PC-9 (cell line): ENCODE measurements at regions not wholly inside any gene's neighbourhood (a gene's known extent, or its start where the extent isn't known, plus 50 kb on each side); places are given as distances from the start of the nearest gene placed in this dataset.

Experiments used
- BruUV-seq: library from RNA; stranded (reverse); fragments of 400-500 nt; replicated peaks from 2 replicates; lab custom pipeline; 2021; lab: Mats Ljungman, UMichigan
- CTCF ChIA-PET: fragments of 300-600 bp; sonication (Branson Sonifier 250); formaldehyde crosslinking; loops from one replicate; lab custom pipeline; 2022; ENCODE audit warnings: antibody characterized with exemption; lab: Charles Lee
- POLR2A ChIA-PET: fragments of 300-600 bp; sonication (Branson Sonifier 250); formaldehyde crosslinking; loops from one replicate; lab custom pipeline; 2022; ENCODE audit warnings: antibody characterized with exemption; ENCODE audit not compliant: unreplicated experiment; lab: Charles Lee
- DNase-seq, 2 experiments: peaks; one replicate each; pipeline versions ENCODE4 v3.0.0 to v3.0.0-alpha.2; 2015 to 2022; ENCODE audit warnings: mixed read lengths in 1 of 2
- H2AFZ ChIP-seq: fragments of 200-600 bp; sonication (generic); 2 replicates; pipeline ENCODE4 v1.8.1; 2017; ENCODE audit warnings: antibody characterized with exemption
- H3F3A ChIP-seq: fragments of 200-600 bp; sonication (generic); 2 replicates; pipeline ENCODE4 v1.8.1; 2017; ENCODE audit warnings: antibody characterized with exemption, mild to moderate bottlenecking, low read depth; ENCODE audit not compliant: insufficient read depth
- H3K27ac ChIP-seq: fragments of 200-600 bp; sonication (generic); 2 replicates; pipeline ENCODE4 v1.6.1; 2016; ENCODE audit warnings: mixed run types
- H3K27me3 ChIP-seq: fragments of 200-600 bp; sonication (generic); 2 replicates; pipeline ENCODE4 v1.6.1; 2016; ENCODE audit warnings: low read depth, mixed run types; ENCODE audit not compliant: insufficient read depth
- H3K36me3 ChIP-seq: fragments of 200-600 bp; sonication (generic); 2 replicates; pipeline ENCODE4 v1.6.1; 2016; ENCODE audit warnings: low read depth, mixed run types
- H3K4me1 ChIP-seq: fragments of 200-600 bp; sonication (generic); replicated peaks from 2 replicates; pipeline ENCODE4 v1.6.1; 2016; ENCODE audit warnings: mixed run types; ENCODE audit not compliant: insufficient read depth
- H3K4me2 ChIP-seq: fragments of 200-600 bp; sonication (generic); 2 replicates; pipeline ENCODE4 v1.6.1; 2017; ENCODE audit warnings: mixed run types
- H3K4me3 ChIP-seq: fragments of 200-600 bp; sonication (generic); 2 replicates; pipeline ENCODE4 v1.6.1; 2016; ENCODE audit warnings: mixed run types
- H3K79me2 ChIP-seq: fragments of 200-600 bp; sonication (generic); 2 replicates; pipeline ENCODE4 v1.6.1; 2017; ENCODE audit warnings: low read depth, mixed run types
- H3K9me2 ChIP-seq: fragments of 200-600 bp; sonication (generic); 2 replicates; pipeline ENCODE4 v1.8.1; 2017; ENCODE audit warnings: mild to moderate bottlenecking; ENCODE audit not compliant: insufficient read depth
- H3K9me3 ChIP-seq: fragments of 200-600 bp; sonication (generic); 2 replicates; pipeline ENCODE4 v1.8.1; 2016; ENCODE audit warnings: low read depth; ENCODE audit not compliant: insufficient read depth
- H4K20me1 ChIP-seq: fragments of 200-600 bp; sonication (generic); 2 replicates; pipeline ENCODE4 v1.8.1; 2017; ENCODE audit not compliant: insufficient read depth
- CTCF ChIP-seq: fragments of 200-600 bp; sonication (generic); conservative IDR thresholded peaks from 2 replicates; pipeline ENCODE4 v1.6.1; 2017; ENCODE audit warnings: mixed run types, antibody characterized with exemption, mild to moderate bottlenecking, moderate library complexity
- EZH2 ChIP-seq: fragments of 200-600 bp; sonication (generic); IDR thresholded peaks from 2 replicates; pipeline ENCODE4 v1.8.0; 2017; ENCODE audit warnings: antibody characterized with exemption, low read depth
- intact Hi-C: fragments of 100-400 bp; cut with micrococcal nuclease; formaldehyde crosslinking; loops from one replicate; pipeline ENCODE4 v1.10.0; 2022; ENCODE audit not compliant: unreplicated experiment

- Histone ChIP-seq H3K9me3 (no peaks in the 10 kb centered on the region), H4K20me1 (no peaks in the 10 kb centered on the region), H3K27me3 (peaks cover 34% of the 10 kb centered on the region), H3K36me3 (no peaks in the 10 kb centered on the region), H3K4me3 (no peak overlapping the region), H3K4me1 (no peaks in the 10 kb centered on the region), H3F3A (no peaks in the 10 kb centered on the region), H3K9me2 (no peaks in the 10 kb centered on the region), H3K4me2 (no peak overlapping the region), H3K27ac (no peak overlapping the region), H3K79me2 (no peaks in the 10 kb centered on the region), H2AFZ (no peak overlapping the region)
- intact Hi-C loops, result no loop called here
- CTCF ChIA-PET, result no interaction called here
- POLR2A ChIA-PET, result no interaction called here
- BruUV-seq, result no TSS peak
- no peak for TF ChIP-seq EZH2
- DNase-seq, result no peak
Observed at GRCh38 chr2:104698276-104698675, 155.6 kb upstream of the POU3F3 start.

GRCh38 chr2:104701411-104701911, 152.5 kb upstream of the POU3F3 start:
- intact Hi-C loops, result no loop called here

GRCh38 chr2:104702031-104702850, 151.7 kb upstream of the POU3F3 start:
- H3K27me3 ChIP-seq, result peaks cover 66% of the 10 kb centered on the region
- no peak overlapping the region for H3K27ac ChIP-seq
- no peaks in the 10 kb centered on the region for H4K20me1 ChIP-seq
- no peaks in the 10 kb centered on the region for H3K9me3 ChIP-seq
- no peak overlapping the region for H3K4me2 ChIP-seq
- no peaks in the 10 kb centered on the region for H3K36me3 ChIP-seq
- TF ChIP-seq CTCF, result no peak
- no peak for TF ChIP-seq EZH2
- no peak for DNase-seq
- intact Hi-C loops, result no loop called here
- no peak overlapping the region for H2AFZ ChIP-seq
- H3K4me3 ChIP-seq, result no peak overlapping the region
- POLR2A ChIA-PET, result no interaction called here
- no peaks in the 10 kb centered on the region for H3K79me2 ChIP-seq
- no TSS peak for BruUV-seq
- no peaks in the 10 kb centered on the region for H3K4me1 ChIP-seq
- no peaks in the 10 kb centered on the region for H3F3A ChIP-seq
- no peaks in the 10 kb centered on the region for H3K9me2 ChIP-seq
- CTCF ChIA-PET, result no interaction called here

More at GRCh38 chr2:104701411-104701911, 152.5 kb upstream of the POU3F3 start:
- BruUV-seq, result no TSS peak
- DNase-seq, result no peak
- Histone ChIP-seq H3K27ac (no peak overlapping the region), H3K4me2 (no peak overlapping the region), H2AFZ (no peak overlapping the region), H3F3A (no peaks in the 10 kb centered on the region), H4K20me1 (no peaks in the 10 kb centered on the region), H3K27me3 (peaks cover 63% of the 10 kb centered on the region), H3K36me3 (no peaks in the 10 kb centered on the region), H3K4me3 (no peak overlapping the region), H3K9me3 (no peaks in the 10 kb centered on the region), H3K4me1 (no peaks in the 10 kb centered on the region), H3K9me2 (no peaks in the 10 kb centered on the region), H3K79me2 (no peaks in the 10 kb centered on the region)
- CTCF ChIA-PET, result no interaction called here
- TF ChIP-seq EZH2 (no peak), CTCF (no peak)
- POLR2A ChIA-PET, result no interaction called here
